ENCODE measurements at regions not wholly inside any gene's neighbourhood (a gene's known extent, or its start where the extent isn't known, plus 50 kb on each side); places are given as distances from the start of the nearest gene placed in this dataset.

DNA sequence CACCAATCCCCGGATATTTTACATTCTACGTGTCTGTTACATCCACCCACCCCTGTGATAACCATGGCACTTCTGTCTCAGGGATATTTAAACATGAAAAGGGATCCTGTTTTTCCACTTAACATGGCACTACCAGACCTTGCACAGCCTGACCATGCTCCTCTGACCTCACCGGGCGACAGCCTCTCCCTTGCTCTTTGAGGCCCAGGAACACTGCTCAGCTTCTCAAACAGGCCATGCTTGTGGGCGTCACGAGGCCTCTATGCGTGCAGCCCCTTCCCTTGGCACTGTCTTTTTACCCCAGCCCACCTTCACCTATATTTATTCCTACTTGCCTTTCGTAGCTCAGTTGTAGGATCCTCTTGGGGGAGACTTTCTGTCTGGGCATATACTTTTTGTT lies 385.6 kb downstream of the UQCRFS1 start:
- Histone ChIP-seq H3K23ac (ENCODE audit: insufficient read length, low read depth, low read length) (no peak overlapping the region), H2AFZ (ENCODE audit: low read length) (no peak overlapping the region), H2BK12ac (ENCODE audit: insufficient read length, low read depth, low read length) (no peak overlapping the region), H2BK5ac (ENCODE audit: insufficient read length, low read length) (no peak overlapping the region), H3T11ph (ENCODE audit: low read length) (no peak overlapping the region), H2BK20ac (ENCODE audit: low read depth, low read length, poor library complexity, severe bottlenecking) (no peak overlapping the region), H4K20me1 (ENCODE audit: control insufficient read depth, insufficient read depth, insufficient read length) (no peaks in the 10 kb centered on the region), H3K18ac (ENCODE audit: insufficient read length, low read depth, low read length) (no peak overlapping the region), H3K27ac (ENCODE audit: insufficient read length, low read depth, low read length) (no peak overlapping the region), H3K23me2 (ENCODE audit: insufficient read length, low read depth, low read length, poor library complexity, severe bottlenecking) (peaks cover 2% of the 10 kb centered on the region), H3K4me1 (ENCODE audit: insufficient read depth, low read length) (peaks cover 10% of the 10 kb centered on the region; the same call in 1 of the 2 replicates), H2AK5ac (ENCODE audit: insufficient read length, low read length) (no peak overlapping the region), H3K79me1 (ENCODE audit: insufficient read depth, low read depth, low read length, poor library complexity, severe bottlenecking) (no peaks in the 10 kb centered on the region), H3K79me2 (ENCODE audit: insufficient read depth, low read length) (no peaks in the 10 kb centered on the region), H3K56ac (ENCODE audit: insufficient read length, low read depth, low read length) (no peak overlapping the region), H3K9me3 (ENCODE audit: control insufficient read depth, low read depth, low read length) (no peaks in the 10 kb centered on the region), H3K4me2 (ENCODE audit: insufficient read depth, insufficient read length, low read length) (no peak overlapping the region), H2BK15ac (ENCODE audit: low read depth, low read length) (no peak overlapping the region), H3K27me3 (ENCODE audit: insufficient read depth, low read length) (no peaks in the 10 kb centered on the region), H4K8ac (replicated peaks; ENCODE audit: insufficient read length, low read depth, low read length) (no peak overlapping the region), H2BK120ac (ENCODE audit: low read depth, low read length, poor library complexity, severe bottlenecking) (no peak overlapping the region), H3K14ac (ENCODE audit: insufficient read depth, low read length) (no peak overlapping the region), H4K5ac (ENCODE audit: insufficient read length, low read depth, low read length) (no peak overlapping the region), H3K9ac (ENCODE audit: extremely low read depth, insufficient read length, low read length) (no peak overlapping the region), H4K91ac (ENCODE audit: insufficient read length, low read depth, low read length) (no peak overlapping the region), H3K4ac (ENCODE audit: low read depth, low read length) (no peak overlapping the region)
- TF ChIP-seq, protein P1, sequence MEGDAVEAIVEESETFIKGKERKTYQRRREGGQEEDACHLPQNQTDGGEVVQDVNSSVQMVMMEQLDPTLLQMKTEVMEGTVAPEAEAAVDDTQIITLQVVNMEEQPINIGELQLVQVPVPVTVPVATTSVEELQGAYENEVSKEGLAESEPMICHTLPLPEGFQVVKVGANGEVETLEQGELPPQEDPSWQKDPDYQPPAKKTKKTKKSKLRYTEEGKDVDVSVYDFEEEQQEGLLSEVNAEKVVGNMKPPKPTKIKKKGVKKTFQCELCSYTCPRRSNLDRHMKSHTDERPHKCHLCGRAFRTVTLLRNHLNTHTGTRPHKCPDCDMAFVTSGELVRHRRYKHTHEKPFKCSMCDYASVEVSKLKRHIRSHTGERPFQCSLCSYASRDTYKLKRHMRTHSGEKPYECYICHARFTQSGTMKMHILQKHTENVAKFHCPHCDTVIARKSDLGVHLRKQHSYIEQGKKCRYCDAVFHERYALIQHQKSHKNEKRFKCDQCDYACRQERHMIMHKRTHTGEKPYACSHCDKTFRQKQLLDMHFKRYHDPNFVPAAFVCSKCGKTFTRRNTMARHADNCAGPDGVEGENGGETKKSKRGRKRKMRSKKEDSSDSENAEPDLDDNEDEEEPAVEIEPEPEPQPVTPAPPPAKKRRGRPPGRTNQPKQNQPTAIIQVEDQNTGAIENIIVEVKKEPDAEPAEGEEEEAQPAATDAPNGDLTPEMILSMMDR (conservative IDR thresholded peaks at IDR 0.05), result no peak
- no peak for DNase-seq
- Mint-ChIP-seq H3K27me3 (ENCODE audit: low read depth) (no peaks in the 10 kb centered on the region; the same call in 1 of the 2 replicates), H3K9me3 (peaks cover 0 to 1% of the 10 kb centered on the region in 2 experiments; a peak in 1 of 5 replicates), H3K36me3 (ENCODE audit: insufficient read depth in 1 of 3, low read depth in 3 of 3) (peaks cover 0 to 2% (median 0%) of the 10 kb centered on the region in 3 experiments; a peak in 4 of 7 replicates), H3K27ac (peak overlapping the region in 1 of 3 experiments; percentile 7; a peak in 1 of 7 replicates), H3K4me1 (peaks cover 36 to 50% of the 10 kb centered on the region in 2 experiments), H3K4me3 (no peak overlapping the region)
- WGBS (ENCODE audit: extremely low coverage, insufficient read length, low lambda C conversion rate), result no CpG with 5 or more reads among the region's 8 CpGs
